ENCODE measurements at regions not wholly inside any gene's neighbourhood (a gene's known extent, or its start where the extent isn't known, plus 50 kb on each side); places are given as distances from the start of the nearest gene placed in this dataset.

DNA sequence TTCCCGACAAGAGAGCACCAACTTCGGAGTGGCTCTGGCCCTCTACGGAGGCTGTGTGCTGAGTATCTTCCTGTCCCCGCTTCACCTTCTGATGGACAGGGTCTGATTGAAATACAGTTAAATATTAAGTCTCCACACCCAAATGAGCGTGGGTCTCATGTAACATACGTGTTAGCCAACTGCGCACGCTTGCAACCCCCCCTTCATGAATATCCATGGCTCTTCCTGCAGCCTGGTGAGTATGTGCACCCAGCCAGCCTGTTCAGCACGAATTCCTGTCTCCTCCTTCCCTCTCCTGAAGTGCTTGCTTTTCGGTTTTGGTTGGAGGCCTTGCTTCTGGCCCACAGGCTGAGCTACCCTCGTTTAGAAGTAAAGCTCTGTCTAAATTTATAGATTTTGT is 102.9 kb upstream of the FRMD1 start:
- TF ChIP-seq FOS (IDR thresholded peaks at IDR 0.05; ENCODE audit: low read depth, low read length) (no peak), POLR2A (IDR thresholded peaks at IDR 0.05; ENCODE audit: low read depth, low read length) (no peak), USF2 (IDR thresholded peaks at IDR 0.05; ENCODE audit: low read depth, low read length) (no peak)
- TF ChIP-seq, protein P1, sequence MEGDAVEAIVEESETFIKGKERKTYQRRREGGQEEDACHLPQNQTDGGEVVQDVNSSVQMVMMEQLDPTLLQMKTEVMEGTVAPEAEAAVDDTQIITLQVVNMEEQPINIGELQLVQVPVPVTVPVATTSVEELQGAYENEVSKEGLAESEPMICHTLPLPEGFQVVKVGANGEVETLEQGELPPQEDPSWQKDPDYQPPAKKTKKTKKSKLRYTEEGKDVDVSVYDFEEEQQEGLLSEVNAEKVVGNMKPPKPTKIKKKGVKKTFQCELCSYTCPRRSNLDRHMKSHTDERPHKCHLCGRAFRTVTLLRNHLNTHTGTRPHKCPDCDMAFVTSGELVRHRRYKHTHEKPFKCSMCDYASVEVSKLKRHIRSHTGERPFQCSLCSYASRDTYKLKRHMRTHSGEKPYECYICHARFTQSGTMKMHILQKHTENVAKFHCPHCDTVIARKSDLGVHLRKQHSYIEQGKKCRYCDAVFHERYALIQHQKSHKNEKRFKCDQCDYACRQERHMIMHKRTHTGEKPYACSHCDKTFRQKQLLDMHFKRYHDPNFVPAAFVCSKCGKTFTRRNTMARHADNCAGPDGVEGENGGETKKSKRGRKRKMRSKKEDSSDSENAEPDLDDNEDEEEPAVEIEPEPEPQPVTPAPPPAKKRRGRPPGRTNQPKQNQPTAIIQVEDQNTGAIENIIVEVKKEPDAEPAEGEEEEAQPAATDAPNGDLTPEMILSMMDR (conservative IDR thresholded peaks at IDR 0.05; ENCODE audit: low read depth, low read length): no peak

All from IMR-90 (cell line).